Aorta (tissue), 5 donors: ENCODE measurements at regions not wholly inside any gene's neighbourhood (a gene's known extent, or its start where the extent isn't known, plus 50 kb on each side); places are given as distances from the start of the nearest gene placed in this dataset.
"Not testable (repeated sequence)": the region's sequence is repeated elsewhere in the genome, so short reads cannot be mapped to it uniquely, and the experiment has no call there.

Experiments
- ATAC-seq: fragments of 200-7000 bp; cut with Tn5 transposase; one replicate; pipeline ENCODE4 v1.9.1; 2022; ENCODE audit warnings: moderate library complexity; ENCODE audit not compliant: low FRiP score
- DNase-seq, 2 donors: peaks; one replicate each; pipeline ENCODE4 v3.0.0-alpha.2; 2020
- H3K27ac ChIP-seq, 2 donors: one replicate each; pipeline ENCODE4 v1.5.1; 2013; ENCODE audit warnings: low read length in 2 of 2, mild to moderate bottlenecking in 2 of 2, moderate library complexity in 2 of 2, control low read depth in 1 of 2, inconsistent platforms in 1 of 2, low read depth in 1 of 2
- H3K27me3 ChIP-seq, 2 donors: one replicate each; pipeline ENCODE4 v1.6.1; 2013; ENCODE audit warnings: control low read depth in 1 of 2, low read length in 1 of 2, mild to moderate bottlenecking in 1 of 2, moderate library complexity in 1 of 2; ENCODE audit not compliant: insufficient read depth in 2 of 2, control insufficient read depth in 1 of 2
- H3K36me3 ChIP-seq, 2 donors: one replicate each; pipeline ENCODE4 v1.6.1; 2013; ENCODE audit warnings: control low read depth in 1 of 2, low read length in 1 of 2, mild to moderate bottlenecking in 1 of 2; ENCODE audit not compliant: insufficient read depth in 2 of 2, control insufficient read depth in 1 of 2
- H3K4me1 ChIP-seq, 2 donors: one replicate each; pipeline ENCODE4 v1.6.1; 2013; ENCODE audit warnings: low read length in 2 of 2, control low read depth in 1 of 2, mild to moderate bottlenecking in 1 of 2, moderate library complexity in 1 of 2; ENCODE audit not compliant: insufficient read depth in 2 of 2, control insufficient read depth in 1 of 2
- H3K4me3 ChIP-seq, 2 donors: one replicate each; pipeline ENCODE4 v1.5.1; 2013; ENCODE audit warnings: low read length in 2 of 2, control low read depth in 1 of 2, mild to moderate bottlenecking in 1 of 2
- H3K9me3 ChIP-seq: one replicate; pipeline ENCODE4 v1.6.1; 2013; ENCODE audit warnings: mild to moderate bottlenecking, low read length; ENCODE audit not compliant: control insufficient read depth
- WGBS, 2 donors: extraction: QIAGEN DNeasy Blood & Tissue Kit; methylation state at CpG; one replicate each; pipeline ENCODE4 v1.1.7; 2013; 5-methylcytosine and 5-hydroxymethylcytosine counted together
- intact Hi-C, 2 donors: fragments of 100-400 bp; cut with DNase I; formaldehyde crosslinking; loops; one replicate each; pipeline versions ENCODE4 v1.14.2 to v1.15.0; 2022
- donor health status: healthy with polysubstance abuse.
- donor health status: Bipolar disorder and iron deficiency.
- donor health status: DM: no; HTN: no; CAD: no.
- donor health status: DM: no; HTN: no; CAD: no.
- donor health status: DM: yes; HTN: yes; CAD: no.

GRCh38 chr2:89814359-89814758 lies 1122.9 kb downstream of the RPIA start:
- not testable (repeated sequence) for ATAC-seq, H3K36me3 ChIP-seq
- peaks cover 18% of the 10 kb centered on the region for H3K9me3 ChIP-seq

GRCh38 chr2:89818873-89819272 lies 1127.4 kb downstream of the RPIA start:
- WGBS, 2 donors = 79 to 80% methylated on average over 12 of the region's 12 CpGs
- Histone ChIP-seq H3K27me3 (no peaks in the 10 kb centered on the region), H3K36me3 (no peaks in the 10 kb centered on the region), H3K4me3 (no peak overlapping the region), H3K9me3 (peaks cover 12% of the 10 kb centered on the region), H3K4me1 (no peaks in the 10 kb centered on the region), H3K27ac (no peak overlapping the region)
- no peak for ATAC-seq
- no peak for DNase-seq
- intact Hi-C loops = no loop called here

More at GRCh38 chr2:89814359-89814758, 1122.9 kb downstream of the RPIA start:
- H3K4me3 ChIP-seq, H3K27ac ChIP-seq, H3K27me3 ChIP-seq, H3K4me1 ChIP-seq, DNase-seq, intact Hi-C loops: not testable (repeated sequence)
- 79 to 82% methylated on average over 16 of the region's 16 CpGs for WGBS, 2 donors

GRCh38 chr2:89819809-89820208 lies 1128.3 kb downstream of the RPIA start:
- Histone ChIP-seq H3K36me3 (no peaks in the 10 kb centered on the region), H3K4me1 (no peaks in the 10 kb centered on the region), H3K27ac (no peak overlapping the region), H3K9me3 (peaks cover 12% of the 10 kb centered on the region), H3K27me3 (no peaks in the 10 kb centered on the region), H3K4me3 (no peak overlapping the region)
- DNase-seq (no peak), ATAC-seq (no peak)
- intact Hi-C loops = no loop called here
- 81 to 91% methylated on average over 2 of the region's 2 CpGs for WGBS, 2 donors

GRCh38 chr2:89820248-89820647 lies 1128.8 kb downstream of the RPIA start:
- intact Hi-C loops = no loop called here
- H3K4me3 ChIP-seq = no peak overlapping the region
- DNase-seq (no peak), ATAC-seq (no peak)
- H3K27ac ChIP-seq = no peak overlapping the region
- peaks cover 9% of the 10 kb centered on the region for H3K9me3 ChIP-seq
- H3K27me3 ChIP-seq = no peaks in the 10 kb centered on the region
- 64 to 65% methylated on average over 9 of the region's 9 CpGs for WGBS, 2 donors
- H3K4me1 ChIP-seq = no peaks in the 10 kb centered on the region
- H3K36me3 ChIP-seq = no peaks in the 10 kb centered on the region

GRCh38 chr2:89821455-89821945 lies 1130.0 kb downstream of the RPIA start:
- ATAC-seq (no peak), DNase-seq (no peak)
- WGBS, 2 donors = 58 to 61% methylated on average over 8 of the region's 8 CpGs
- no peak overlapping the region for H3K27ac ChIP-seq
- no peaks in the 10 kb centered on the region for H3K36me3 ChIP-seq
- intact Hi-C loops = no loop called here
- H3K9me3 ChIP-seq = peaks cover 9% of the 10 kb centered on the region
- no peaks in the 10 kb centered on the region for H3K27me3 ChIP-seq
- H3K4me3 ChIP-seq = no peak overlapping the region
- no peaks in the 10 kb centered on the region for H3K4me1 ChIP-seq

GRCh38 chr2:89822342-89822741 lies 1130.9 kb downstream of the RPIA start:
- H3K4me3 ChIP-seq, H3K27me3 ChIP-seq, H3K36me3 ChIP-seq, ATAC-seq, H3K27ac ChIP-seq, H3K4me1 ChIP-seq, DNase-seq, intact Hi-C loops: not testable (repeated sequence)
- peaks cover 13% of the 10 kb centered on the region for H3K9me3 ChIP-seq
- WGBS, 2 donors = 71 to 73% methylated on average over 11 of the region's 11 CpGs

GRCh38 chr2:89823556-89823955 lies 1132.1 kb downstream of the RPIA start:
- no peaks in the 10 kb centered on the region for H3K27me3 ChIP-seq
- DNase-seq (no peak), ATAC-seq (no peak)
- peaks cover 10% of the 10 kb centered on the region for H3K9me3 ChIP-seq
- intact Hi-C loops = no loop called here
- no peaks in the 10 kb centered on the region for H3K4me1 ChIP-seq
- 56 to 64% methylated on average over 5 of the region's 5 CpGs for WGBS, 2 donors
- H3K36me3 ChIP-seq = no peaks in the 10 kb centered on the region
- H3K27ac ChIP-seq = no peak overlapping the region
- no peak overlapping the region for H3K4me3 ChIP-seq

- no peak for ATAC-seq
- peaks cover 11% of the 10 kb centered on the region for H3K9me3 ChIP-seq
- whole genome bisulfite sequencing, 2 donors = 75 to 76% methylated on average over 8 of the region's 8 CpGs
Observed at GRCh38 chr2:89825034-89825433, 1133.6 kb downstream of the RPIA start.

GRCh38 chr2:89826741-89827140 lies 1135.3 kb downstream of the RPIA start:
- peaks cover 11% of the 10 kb centered on the region for H3K9me3 ChIP-seq
- 71 to 74% methylated on average over 9 of the region's 9 CpGs for WGBS, 2 donors
- ATAC-seq, H3K4me1 ChIP-seq, DNase-seq, H3K27ac ChIP-seq, H3K4me3 ChIP-seq, H3K36me3 ChIP-seq, H3K27me3 ChIP-seq, intact Hi-C loops: not testable (repeated sequence)

More at GRCh38 chr2:89825034-89825433, 1133.6 kb downstream of the RPIA start:
- DNase-seq = no peak
- no peaks in the 10 kb centered on the region for H3K36me3 ChIP-seq
- no peaks in the 10 kb centered on the region for H3K4me1 ChIP-seq
- intact Hi-C loops = no loop called here
- H3K27me3 ChIP-seq = no peaks in the 10 kb centered on the region
- H3K27ac ChIP-seq = no peak overlapping the region
- H3K4me3 ChIP-seq = no peak overlapping the region
